HL-60/S4 (cell line): ENCODE measurements at regions not wholly inside any gene's neighbourhood (a gene's known extent, or its start where the extent isn't known, plus 50 kb on each side); places are given as distances from the start of the nearest gene placed in this dataset.

Experiments used
- in situ Hi-C: fragments of 300-500 bp; cut with MboI; formaldehyde crosslinking; loops from 2 replicates; pipeline ENCODE4 v1.14.3; 2022; ENCODE audit warnings: low sequenced_read_pairs

GRCh38 chr20:60535211-60535610, 577.0 kb downstream of the CDH26 start:
- in situ Hi-C loops: no loop called here

GRCh38 chr20:60540591-60540990, 582.4 kb downstream of the CDH26 start:
- in situ Hi-C loops: no loop called here

GRCh38 chr20:60541991-60542390, 583.8 kb downstream of the CDH26 start:
- in situ Hi-C loops: no loop called here

- in situ Hi-C loops: no loop called here
Measured at GRCh38 chr20:60543598-60543997, 585.4 kb downstream of the CDH26 start.

- in situ Hi-C loops: no loop called here
Measured at GRCh38 chr20:60553095-60553494, 594.9 kb downstream of the CDH26 start.

GRCh38 chr20:60558486-60558885, 600.3 kb downstream of the CDH26 start:
- in situ Hi-C loops: no loop called here

GRCh38 chr20:60559462-60559861, 601.2 kb downstream of the CDH26 start:
- in situ Hi-C loops: no loop called here

- in situ Hi-C loops: no loop called here
Measured at GRCh38 chr20:60561052-60561451, 602.8 kb downstream of the CDH26 start.

GRCh38 chr20:60565083-60565482, 606.9 kb downstream of the CDH26 start:
- in situ Hi-C loops: no loop called here

- in situ Hi-C loops: no loop called here
Measured at GRCh38 chr20:60565551-60565950, 607.3 kb downstream of the CDH26 start.

- in situ Hi-C loops: no loop called here
Measured at GRCh38 chr20:60569116-60569515, 610.9 kb downstream of the CDH26 start.

GRCh38 chr20:60570481-60571277, 612.5 kb downstream of the CDH26 start:
- in situ Hi-C loops: no loop called here

- in situ Hi-C loops: no loop called here
Measured at GRCh38 chr20:60573003-60573680, 614.9 kb downstream of the CDH26 start.

GRCh38 chr20:60576236-60576635, 618.0 kb downstream of the CDH26 start:
- in situ Hi-C loops: no loop called here

- in situ Hi-C loops: no loop called here
Measured at GRCh38 chr20:60579941-60580515, 621.8 kb downstream of the CDH26 start.

- in situ Hi-C loops: no loop called here
Measured at GRCh38 chr20:60581606-60582115, 623.4 kb downstream of the CDH26 start.

GRCh38 chr20:60583741-60584140, 625.5 kb downstream of the CDH26 start:
- in situ Hi-C loops: no loop called here

GRCh38 chr20:60584221-60584620, 626.0 kb downstream of the CDH26 start:
- in situ Hi-C loops: no loop called here

GRCh38 chr20:60585651-60586050, 627.4 kb downstream of the CDH26 start:
- in situ Hi-C loops: no loop called here

GRCh38 chr20:60586269-60587050, 628.2 kb downstream of the CDH26 start:
- in situ Hi-C loops: no loop called here

- in situ Hi-C loops: no loop called here
Measured at GRCh38 chr20:60587986-60588385, 629.8 kb downstream of the CDH26 start.
